ENCODE measurements at regions not wholly inside any gene's neighbourhood (a gene's known extent, or its start where the extent isn't known, plus 50 kb on each side); places are given as distances from the start of the nearest gene placed in this dataset.

GRCh38 chr2:104215269-104216161, 638.4 kb upstream of the POU3F3 start:
- Histone ChIP-seq H3K9me3 (no peaks in the 10 kb centered on the region), H3K4me1 (ENCODE audit: control insufficient read depth in 1 of 2, extremely low read depth in 1 of 2, insufficient read depth in 2 of 2, low read length in 2 of 2) (no peaks in the 10 kb centered on the region), H3K36me3 (ENCODE audit: control insufficient read depth in 2 of 2, extremely low read depth in 1 of 2, insufficient read depth in 1 of 2, low read length in 1 of 2) (no peaks in the 10 kb centered on the region), H3K27ac (ENCODE audit: low read length) (no peak overlapping the region), H3K27me3 (replicated peaks in 1 of 2; ENCODE audit: control insufficient read depth in 2 of 2, extremely low read depth in 1 of 2, insufficient read depth in 2 of 2, low read length in 1 of 2) (no peaks in the 10 kb centered on the region), H3K4me3 (ENCODE audit: control insufficient read depth in 1 of 2, extremely low read depth in 1 of 2, low read length in 1 of 2) (no peak overlapping the region)
- no peaks in the 10 kb centered on the region for H3K36me3 Mint-ChIP-seq
- WGBS (ENCODE audit: insufficient coverage) = 56% methylated on average over 4 of the region's 14 CpGs
- no peak overlapping the region for H3K27ac Mint-ChIP-seq
- DNase-seq (no peak), ATAC-seq (replicated peaks in 1 of 4) (no peak)
- peaks cover 7 to 11% (median 9%) of the 10 kb centered on the region in 3 donors for H3K9me3 Mint-ChIP-seq
- ChIA-PET CTCF (no interaction called here), POLR2A (no interaction called here)
- no peak overlapping the region for H3K4me3 Mint-ChIP-seq
- H3K4me1 Mint-ChIP-seq = no peaks in the 10 kb centered on the region
- H3K27me3 Mint-ChIP-seq = no peaks in the 10 kb centered on the region

- no peaks in the 10 kb centered on the region for H3K4me1 Mint-ChIP-seq
- no CpG with 5 or more reads among the region's 1 CpG for WGBS (ENCODE audit: insufficient coverage)
- POLR2A ChIA-PET = no interaction called here
These were observed 620.3 kb upstream of the POU3F3 start for GRCh38 chr2:104233591-104233990.

DNA sequence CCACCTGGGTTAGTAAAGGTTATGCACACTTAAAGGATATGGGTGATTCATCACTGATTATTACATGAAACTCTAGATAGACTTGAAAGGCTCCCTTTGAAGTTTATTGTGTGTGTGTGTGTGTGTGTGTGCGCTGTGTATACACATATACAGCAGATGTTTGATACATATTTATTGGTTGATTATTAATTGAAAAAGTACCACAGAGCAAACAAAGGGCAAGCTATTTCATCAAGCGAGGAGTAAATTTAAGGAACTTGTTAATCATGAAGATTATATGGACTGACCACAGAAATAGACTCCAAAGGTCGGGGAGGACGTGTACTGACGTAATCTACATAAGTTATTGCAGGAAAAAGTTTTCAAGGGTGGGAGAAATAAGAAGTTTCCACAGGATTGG, 617.4 kb upstream of the POU3F3 start:
- H3K27me3 ChIP-seq (replicated peaks in 1 of 2; ENCODE audit: control insufficient read depth in 2 of 2, extremely low read depth in 1 of 2, insufficient read depth in 2 of 2, low read length in 1 of 2) = no peaks in the 10 kb centered on the region
- POLR2A ChIA-PET = no interaction called here
- CTCF ChIA-PET = no interaction called here
- no peaks in the 10 kb centered on the region for H3K4me1 ChIP-seq (ENCODE audit: control insufficient read depth in 1 of 2, extremely low read depth in 1 of 2, insufficient read depth in 2 of 2, low read length in 2 of 2)
- DNase-seq = no peak
- Mint-ChIP-seq H3K36me3 (no peaks in the 10 kb centered on the region), H3K4me3 (no peak overlapping the region), H3K9me3 (peaks cover 19 to 35% (median 23%) of the 10 kb centered on the region in 3 donors), H3K4me1 (no peaks in the 10 kb centered on the region), H3K27ac (no peak overlapping the region), H3K27me3 (no peaks in the 10 kb centered on the region)
- ATAC-seq (replicated peaks in 1 of 4) = no peak
- H3K9me3 ChIP-seq = peaks cover 2% of the 10 kb centered on the region
- H3K4me3 ChIP-seq (ENCODE audit: control insufficient read depth in 1 of 2, extremely low read depth in 1 of 2, low read length in 1 of 2) = no peak overlapping the region
- 80% methylated on average over 1 of the region's 5 CpGs for WGBS (ENCODE audit: insufficient coverage)
- H3K36me3 ChIP-seq (ENCODE audit: control insufficient read depth in 2 of 2, extremely low read depth in 1 of 2, insufficient read depth in 1 of 2, low read length in 1 of 2) = no peaks in the 10 kb centered on the region
- no peak overlapping the region for H3K27ac ChIP-seq (ENCODE audit: low read length)

More at GRCh38 chr2:104233591-104233990, 620.3 kb upstream of the POU3F3 start:
- H3K36me3 ChIP-seq (ENCODE audit: control insufficient read depth in 2 of 2, extremely low read depth in 1 of 2, insufficient read depth in 1 of 2, low read length in 1 of 2) = no peaks in the 10 kb centered on the region
- CTCF ChIA-PET = no interaction called here
- DNase-seq (no peak), ATAC-seq (replicated peaks in 1 of 4) (no peak)
- H3K4me1 ChIP-seq (ENCODE audit: control insufficient read depth in 1 of 2, extremely low read depth in 1 of 2, insufficient read depth in 2 of 2, low read length in 2 of 2) = no peaks in the 10 kb centered on the region
- H3K27me3 ChIP-seq (replicated peaks in 1 of 2; ENCODE audit: control insufficient read depth in 2 of 2, extremely low read depth in 1 of 2, insufficient read depth in 2 of 2, low read length in 1 of 2) = no peaks in the 10 kb centered on the region
- no peak overlapping the region for H3K4me3 ChIP-seq (ENCODE audit: control insufficient read depth in 1 of 2, extremely low read depth in 1 of 2, low read length in 1 of 2)
- no peaks in the 10 kb centered on the region for H3K36me3 Mint-ChIP-seq
- H3K27ac Mint-ChIP-seq = no peak overlapping the region
- H3K9me3 ChIP-seq = no peaks in the 10 kb centered on the region
- no peak overlapping the region for H3K27ac ChIP-seq (ENCODE audit: low read length)
- H3K4me3 Mint-ChIP-seq = no peak overlapping the region
- H3K27me3 Mint-ChIP-seq = no peaks in the 10 kb centered on the region
- peaks cover 14 to 21% (median 16%) of the 10 kb centered on the region in 3 donors for H3K9me3 Mint-ChIP-seq

DNA sequence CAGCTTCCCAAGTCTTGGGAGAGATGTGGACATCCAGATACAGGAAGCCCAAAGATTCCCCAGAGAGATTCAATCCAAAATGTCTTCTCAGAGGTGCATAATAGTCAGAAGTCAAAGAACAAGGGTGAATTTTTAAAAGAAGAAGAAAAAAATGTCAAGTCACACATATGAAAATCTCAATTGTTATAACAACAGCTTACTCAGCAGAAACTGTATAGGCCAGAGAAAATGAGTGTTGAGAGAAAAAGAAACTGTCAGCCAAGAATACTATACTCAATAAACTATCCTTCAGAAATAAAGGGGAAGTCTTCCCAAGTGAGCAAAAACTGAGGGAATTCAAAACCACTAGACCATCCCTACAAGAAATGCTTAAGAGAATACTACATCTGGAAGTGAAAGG, 612.9 kb upstream of the POU3F3 start:
- DNase-seq (no peak), ATAC-seq (replicated peaks in 1 of 4) (no peak)
- ChIA-PET CTCF (no interaction called here), POLR2A (no interaction called here)
- Mint-ChIP-seq H3K4me1 (no peaks in the 10 kb centered on the region), H3K27me3 (no peaks in the 10 kb centered on the region), H3K4me3 (no peak overlapping the region), H3K27ac (no peak overlapping the region), H3K9me3 (peaks cover 19 to 46% (median 36%) of the 10 kb centered on the region in 3 donors), H3K36me3 (no peaks in the 10 kb centered on the region)
- Histone ChIP-seq H3K36me3 (ENCODE audit: control insufficient read depth in 2 of 2, extremely low read depth in 1 of 2, insufficient read depth in 1 of 2, low read length in 1 of 2) (no peaks in the 10 kb centered on the region), H3K9me3 (peaks cover 3% of the 10 kb centered on the region), H3K27ac (ENCODE audit: low read length) (no peak overlapping the region), H3K4me1 (ENCODE audit: control insufficient read depth in 1 of 2, extremely low read depth in 1 of 2, insufficient read depth in 2 of 2, low read length in 2 of 2) (no peaks in the 10 kb centered on the region), H3K4me3 (ENCODE audit: control insufficient read depth in 1 of 2, extremely low read depth in 1 of 2, low read length in 1 of 2) (no peak overlapping the region), H3K27me3 (replicated peaks in 1 of 2; ENCODE audit: control insufficient read depth in 2 of 2, extremely low read depth in 1 of 2, insufficient read depth in 2 of 2, low read length in 1 of 2) (no peaks in the 10 kb centered on the region)

GRCh38 chr2:104249629-104250028, 604.3 kb upstream of the POU3F3 start:
- Mint-ChIP-seq H3K4me3 (no peak overlapping the region), H3K4me1 (no peaks in the 10 kb centered on the region), H3K9me3 (peaks cover 8 to 10% (median 8%) of the 10 kb centered on the region in 3 donors), H3K36me3 (no peaks in the 10 kb centered on the region), H3K27ac (no peak overlapping the region), H3K27me3 (peaks cover 0 to 3% of the 10 kb centered on the region in 2 donors)
- H3K36me3 ChIP-seq (ENCODE audit: control insufficient read depth in 2 of 2, extremely low read depth in 1 of 2, insufficient read depth in 1 of 2, low read length in 1 of 2) = no peaks in the 10 kb centered on the region
- no peaks in the 10 kb centered on the region for H3K4me1 ChIP-seq (ENCODE audit: control insufficient read depth in 1 of 2, extremely low read depth in 1 of 2, insufficient read depth in 2 of 2, low read length in 2 of 2)
- no peaks in the 10 kb centered on the region for H3K27me3 ChIP-seq (replicated peaks in 1 of 2; ENCODE audit: control insufficient read depth in 2 of 2, extremely low read depth in 1 of 2, insufficient read depth in 2 of 2, low read length in 1 of 2)
- no peak for ATAC-seq (replicated peaks in 1 of 4)
- H3K4me3 ChIP-seq (ENCODE audit: control insufficient read depth in 1 of 2, extremely low read depth in 1 of 2, low read length in 1 of 2) = no peak overlapping the region
- no peaks in the 10 kb centered on the region for H3K9me3 ChIP-seq
- ChIA-PET CTCF (no interaction called here), POLR2A (no interaction called here)
- no peak overlapping the region for H3K27ac ChIP-seq (ENCODE audit: low read length)
- 84% methylated on average over 2 of the region's 4 CpGs for WGBS (ENCODE audit: insufficient coverage)
- no peak for DNase-seq

DNA sequence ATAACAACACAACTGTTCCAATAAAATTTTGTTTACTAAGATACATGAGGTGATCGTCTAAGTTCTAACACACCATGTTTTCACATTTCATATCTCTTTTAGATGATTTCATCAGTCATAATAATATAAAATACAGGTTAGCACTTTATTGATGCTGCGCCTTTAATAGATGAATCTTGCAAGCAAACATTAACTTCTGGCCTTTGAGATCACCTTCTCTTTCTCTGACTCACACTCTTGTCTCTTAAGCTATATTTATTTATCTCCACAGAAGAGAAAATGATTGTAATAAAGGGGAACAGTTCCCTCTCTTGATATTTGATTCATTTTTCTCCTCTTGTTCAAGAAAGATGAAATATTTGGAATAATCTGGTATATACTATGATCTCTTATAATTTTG, 603.3 kb upstream of the POU3F3 start:
- Histone ChIP-seq H3K9me3 (no peaks in the 10 kb centered on the region), H3K27me3 (replicated peaks in 1 of 2; ENCODE audit: control insufficient read depth in 2 of 2, extremely low read depth in 1 of 2, insufficient read depth in 2 of 2, low read length in 1 of 2) (no peaks in the 10 kb centered on the region), H3K36me3 (ENCODE audit: control insufficient read depth in 2 of 2, extremely low read depth in 1 of 2, insufficient read depth in 1 of 2, low read length in 1 of 2) (no peaks in the 10 kb centered on the region), H3K4me3 (ENCODE audit: control insufficient read depth in 1 of 2, extremely low read depth in 1 of 2, low read length in 1 of 2) (no peak overlapping the region), H3K4me1 (ENCODE audit: control insufficient read depth in 1 of 2, extremely low read depth in 1 of 2, insufficient read depth in 2 of 2, low read length in 2 of 2) (no peaks in the 10 kb centered on the region), H3K27ac (ENCODE audit: low read length) (no peak overlapping the region)
- no peak for ATAC-seq (replicated peaks in 1 of 4)
- ChIA-PET POLR2A (no interaction called here), CTCF (no interaction called here)
- Mint-ChIP-seq H3K27ac (no peak overlapping the region), H3K4me1 (no peaks in the 10 kb centered on the region), H3K4me3 (no peak overlapping the region), H3K9me3 (peaks cover 7 to 12% (median 7%) of the 10 kb centered on the region in 3 donors), H3K27me3 (peaks cover 0 to 3% of the 10 kb centered on the region in 2 donors), H3K36me3 (no peaks in the 10 kb centered on the region)
- DNase-seq = no peak
- no CpG with 5 or more reads among the region's 2 CpGs for WGBS (ENCODE audit: insufficient coverage)

- ChIA-PET CTCF (no interaction called here), POLR2A (no interaction called here)
- H3K4me3 Mint-ChIP-seq = no peak overlapping the region
- no peak for DNase-seq
- peaks cover 10 to 21% (median 13%) of the 10 kb centered on the region in 3 donors for H3K9me3 Mint-ChIP-seq
- Histone ChIP-seq H3K27ac (ENCODE audit: low read length) (no peak overlapping the region), H3K9me3 (no peaks in the 10 kb centered on the region), H3K4me1 (ENCODE audit: control insufficient read depth in 1 of 2, extremely low read depth in 1 of 2, insufficient read depth in 2 of 2, low read length in 2 of 2) (no peaks in the 10 kb centered on the region), H3K36me3 (ENCODE audit: control insufficient read depth in 2 of 2, extremely low read depth in 1 of 2, insufficient read depth in 1 of 2, low read length in 1 of 2) (no peaks in the 10 kb centered on the region), H3K27me3 (replicated peaks in 1 of 2; ENCODE audit: control insufficient read depth in 2 of 2, extremely low read depth in 1 of 2, insufficient read depth in 2 of 2, low read length in 1 of 2) (no peaks in the 10 kb centered on the region), H3K4me3 (ENCODE audit: control insufficient read depth in 1 of 2, extremely low read depth in 1 of 2, low read length in 1 of 2) (no peak overlapping the region)
- H3K36me3 Mint-ChIP-seq = no peaks in the 10 kb centered on the region
- ATAC-seq (replicated peaks in 1 of 4) = no peak
- H3K4me1 Mint-ChIP-seq = no peaks in the 10 kb centered on the region
- no peaks in the 10 kb centered on the region for H3K27me3 Mint-ChIP-seq
- no peak overlapping the region for H3K27ac Mint-ChIP-seq
These were observed 599.9 kb upstream of the POU3F3 start for GRCh38 chr2:104254017-104254416.

All from T-cell (primary cell).